ENCODE measurements at regions not wholly inside any gene's neighbourhood (a gene's known extent, or its start where the extent isn't known, plus 50 kb on each side); places are given as distances from the start of the nearest gene placed in this dataset.

GRCh38 chr1:57722285-57722978, 298.6 kb upstream of the DAB1 start:
- no peak for DNase-seq (ENCODE audit: low spot score)

GRCh38 chr1:57721001-57721400, 297.1 kb upstream of the DAB1 start:
- DNase-seq (ENCODE audit: low spot score), result no peak

- DNase-seq (ENCODE audit: low spot score), result no peak
These were observed 295.4 kb upstream of the DAB1 start for GRCh38 chr1:57719274-57719673.

GRCh38 chr1:57713501-57713900, 289.6 kb upstream of the DAB1 start:
- no peak for DNase-seq (ENCODE audit: low spot score)

- DNase-seq (ENCODE audit: low spot score), result no peak
These were observed 289.0 kb upstream of the DAB1 start for GRCh38 chr1:57712846-57713245.

- no peak for DNase-seq (ENCODE audit: low spot score)
These were observed 287.5 kb upstream of the DAB1 start for GRCh38 chr1:57711326-57711725.

GRCh38 chr1:57707631-57708030, 283.8 kb upstream of the DAB1 start:
- DNase-seq (ENCODE audit: low spot score), result no peak

- DNase-seq (ENCODE audit: low spot score), result no peak
These were observed 281.0 kb upstream of the DAB1 start for GRCh38 chr1:57704811-57705210.

- DNase-seq (ENCODE audit: low spot score), result no peak
These were observed 280.4 kb upstream of the DAB1 start for GRCh38 chr1:57704231-57704630.

- DNase-seq (ENCODE audit: low spot score), result no peak
These were observed 273.0 kb upstream of the DAB1 start for GRCh38 chr1:57696904-57697303.

GRCh38 chr1:57696043-57696442, 272.2 kb upstream of the DAB1 start:
- no peak for DNase-seq (ENCODE audit: low spot score)

GRCh38 chr1:57686306-57686705, 262.4 kb upstream of the DAB1 start:
- DNase-seq (ENCODE audit: low spot score), result no peak

- no peak for DNase-seq (ENCODE audit: low spot score)
These were observed 259.4 kb upstream of the DAB1 start for GRCh38 chr1:57683037-57683942.

GRCh38 chr1:57678138-57678537, 254.3 kb upstream of the DAB1 start:
- DNase-seq (ENCODE audit: low spot score), result no peak

- no peak for DNase-seq (ENCODE audit: low spot score)
These were observed 251.9 kb upstream of the DAB1 start for GRCh38 chr1:57675776-57676175.

- DNase-seq (ENCODE audit: low spot score), result no peak
These were observed 250.9 kb upstream of the DAB1 start for GRCh38 chr1:57674801-57675200.

- no peak for DNase-seq (ENCODE audit: low spot score)
These were observed 248.7 kb upstream of the DAB1 start for GRCh38 chr1:57672346-57673140.

GRCh38 chr1:57671750-57672149, 247.9 kb upstream of the DAB1 start:
- DNase-seq (ENCODE audit: low spot score), result no peak

GRCh38 chr1:57659804-57660203, 235.9 kb upstream of the DAB1 start:
- DNase-seq (ENCODE audit: low spot score), result no peak

GRCh38 chr1:57655161-57655560, 231.3 kb upstream of the DAB1 start:
- no peak for DNase-seq (ENCODE audit: low spot score)

GRCh38 chr1:57644667-57645066, 220.8 kb upstream of the DAB1 start:
- DNase-seq (ENCODE audit: low spot score), result no peak

- DNase-seq (ENCODE audit: low spot score), result no peak
These were observed 214.4 kb upstream of the DAB1 start for GRCh38 chr1:57638239-57638638.

- no peak for DNase-seq (ENCODE audit: low spot score)
These were observed 213.3 kb upstream of the DAB1 start for GRCh38 chr1:57637155-57637554.

All from CD4-positive, alpha-beta T cell treated with Interleukin-6 at 100 ng/mL for 8 hours (primary cell).